ENCODE measurements at regions not wholly inside any gene's neighbourhood (a gene's known extent, or its start where the extent isn't known, plus 50 kb on each side); places are given as distances from the start of the nearest gene placed in this dataset.

- DNase-seq (ENCODE audit: low read depth in 4 of 4, low spot score in 3 of 4), result no peak
These were observed 143.8 kb upstream of the ARID2 start for GRCh38 chr12:45585522-45586230.

GRCh38 chr12:45586486-45586885 lies 143.0 kb upstream of the ARID2 start:
- DNase-seq (ENCODE audit: low read depth in 4 of 4, low spot score in 3 of 4), result no peak

GRCh38 chr12:45587012-45587411 lies 142.5 kb upstream of the ARID2 start:
- no peak for DNase-seq (ENCODE audit: low read depth in 4 of 4, low spot score in 3 of 4)

- no peak for DNase-seq (ENCODE audit: low read depth in 4 of 4, low spot score in 3 of 4)
These were observed 141.5 kb upstream of the ARID2 start for GRCh38 chr12:45587877-45588533.

- no peak for DNase-seq (ENCODE audit: low read depth in 4 of 4, low spot score in 3 of 4)
These were observed 138.9 kb upstream of the ARID2 start for GRCh38 chr12:45590646-45591045.

- no peak for DNase-seq (ENCODE audit: low read depth in 4 of 4, low spot score in 3 of 4)
These were observed 137.9 kb upstream of the ARID2 start for GRCh38 chr12:45591635-45592034.

GRCh38 chr12:45596366-45596765 lies 133.1 kb upstream of the ARID2 start:
- no peak for DNase-seq (ENCODE audit: low read depth in 4 of 4, low spot score in 3 of 4)

GRCh38 chr12:45598336-45598735 lies 131.2 kb upstream of the ARID2 start:
- no peak for DNase-seq (ENCODE audit: low read depth in 4 of 4, low spot score in 3 of 4)

GRCh38 chr12:45598761-45599160 lies 130.7 kb upstream of the ARID2 start:
- no peak for DNase-seq (ENCODE audit: low read depth in 4 of 4, low spot score in 3 of 4)

- DNase-seq (ENCODE audit: low read depth in 4 of 4, low spot score in 3 of 4), result no peak
These were observed 130.3 kb upstream of the ARID2 start for GRCh38 chr12:45599196-45599595.

GRCh38 chr12:45601390-45601789 lies 128.1 kb upstream of the ARID2 start:
- DNase-seq (ENCODE audit: low read depth in 4 of 4, low spot score in 3 of 4), result no peak

- no peak for DNase-seq (ENCODE audit: low read depth in 4 of 4, low spot score in 3 of 4)
These were observed 127.6 kb upstream of the ARID2 start for GRCh38 chr12:45601888-45602287.

GRCh38 chr12:45605624-45606023 lies 123.9 kb upstream of the ARID2 start:
- no peak for DNase-seq (ENCODE audit: low read depth in 4 of 4, low spot score in 3 of 4)

- no peak for DNase-seq (ENCODE audit: low read depth in 4 of 4, low spot score in 3 of 4)
These were observed 118.4 kb upstream of the ARID2 start for GRCh38 chr12:45611061-45611460.

- no peak for DNase-seq (ENCODE audit: low read depth in 4 of 4, low spot score in 3 of 4)
These were observed 118.0 kb upstream of the ARID2 start for GRCh38 chr12:45611495-45611894.

GRCh38 chr12:45612044-45612794 lies 117.3 kb upstream of the ARID2 start:
- no peak for DNase-seq (ENCODE audit: low read depth in 4 of 4, low spot score in 3 of 4)

GRCh38 chr12:45613296-45613695 lies 116.2 kb upstream of the ARID2 start:
- no peak for DNase-seq (ENCODE audit: low read depth in 4 of 4, low spot score in 3 of 4)

GRCh38 chr12:45613855-45614254 lies 115.7 kb upstream of the ARID2 start:
- DNase-seq (ENCODE audit: low read depth in 4 of 4, low spot score in 3 of 4), result no peak

- peak; percentile 22 to 60 (median 38) for DNase-seq (ENCODE audit: low read depth in 4 of 4, low spot score in 3 of 4)
These were observed 114.2 kb upstream of the ARID2 start for GRCh38 chr12:45615268-45615667.

GRCh38 chr12:45619736-45620135 lies 109.8 kb upstream of the ARID2 start:
- no peak for DNase-seq (ENCODE audit: low read depth in 4 of 4, low spot score in 3 of 4)

- DNase-seq (ENCODE audit: low read depth in 4 of 4, low spot score in 3 of 4), result no peak
These were observed 107.8 kb upstream of the ARID2 start for GRCh38 chr12:45621703-45622102.

Measured in left renal pelvis (tissue), 4 donors.